ENCODE measurements at regions not wholly inside any gene's neighbourhood (a gene's known extent, or its start where the extent isn't known, plus 50 kb on each side); places are given as distances from the start of the nearest gene placed in this dataset.

DNA sequence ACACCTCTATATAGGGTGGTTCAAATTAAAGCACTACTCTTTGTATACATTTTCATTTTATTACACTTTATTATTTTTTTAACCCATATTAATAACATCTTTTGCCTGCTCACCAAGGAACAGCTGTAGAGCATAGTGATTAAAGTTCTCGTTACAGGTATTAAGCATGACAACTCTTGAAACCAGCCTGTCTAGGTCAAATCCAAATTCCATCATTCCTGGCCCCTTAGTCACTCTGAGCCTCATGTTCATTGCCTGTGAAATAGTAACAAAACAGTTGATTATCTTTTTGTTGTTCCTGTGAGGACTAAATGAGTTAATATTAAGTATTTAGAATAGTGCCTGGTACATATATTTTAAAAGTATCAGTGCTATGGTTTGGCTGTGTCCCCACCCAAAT is 334.5 kb downstream of the RAB38 start:
- Histone ChIP-seq H3K9ac (ENCODE audit: low read length) (no peak overlapping the region), H2AFZ (ENCODE audit: low read depth, low read length) (no peak overlapping the region), H3K27ac (ENCODE audit: low read length, poor library complexity, severe bottlenecking) (no peak overlapping the region), H3K4me2 (ENCODE audit: low read length, poor library complexity, severe bottlenecking) (no peak overlapping the region), H2BK12ac (ENCODE audit: low read length in 2 of 2) (no peak overlapping the region), H3K9me3 (ENCODE audit: control insufficient read depth, low read length) (peaks cover 5% of the 10 kb centered on the region), H4K8ac (ENCODE audit: low read length) (no peak overlapping the region), H2BK15ac (ENCODE audit: low read depth, poor library complexity, severe bottlenecking) (no peak overlapping the region), H3K79me1 (replicated peaks; ENCODE audit: low read length, poor library complexity, severe bottlenecking) (no peaks in the 10 kb centered on the region), H3K36me3 (ENCODE audit: control insufficient read depth in 1 of 2, insufficient read depth in 2 of 2, low read depth in 1 of 2, low read length in 2 of 2) (no peaks in the 10 kb centered on the region), H3K18ac (ENCODE audit: low read depth in 1 of 2, low read length in 2 of 2) (no peak overlapping the region), H3K23ac (ENCODE audit: low read length in 2 of 2) (no peak overlapping the region), H3K4me1 (ENCODE audit: control insufficient read depth, insufficient read depth, low read depth, low read length) (no peaks in the 10 kb centered on the region), H3K4me3 (ENCODE audit: insufficient read depth in 1 of 2, low read depth in 1 of 2, low read length in 2 of 2) (no peak overlapping the region), H3K14ac (ENCODE audit: low read length in 2 of 2) (no peak overlapping the region), H2AK5ac (ENCODE audit: low read length, severe bottlenecking) (no peak overlapping the region), H3K4ac (ENCODE audit: low read depth in 1 of 2, low read length in 2 of 2) (no peak overlapping the region), H3K27me3 (ENCODE audit: control insufficient read depth in 1 of 2, insufficient read depth in 1 of 2, low read length in 2 of 2) (no peaks in the 10 kb centered on the region), H2BK5ac (ENCODE audit: low read depth, low read length, poor library complexity, severe bottlenecking) (no peak overlapping the region), H2BK120ac (ENCODE audit: low read depth, low read length) (no peak overlapping the region), H4K91ac (ENCODE audit: low read length) (no peak overlapping the region)
- WGBS = 57% methylated on average over 1 of the region's 1 CpG
- no peak for DNase-seq

DNA sequence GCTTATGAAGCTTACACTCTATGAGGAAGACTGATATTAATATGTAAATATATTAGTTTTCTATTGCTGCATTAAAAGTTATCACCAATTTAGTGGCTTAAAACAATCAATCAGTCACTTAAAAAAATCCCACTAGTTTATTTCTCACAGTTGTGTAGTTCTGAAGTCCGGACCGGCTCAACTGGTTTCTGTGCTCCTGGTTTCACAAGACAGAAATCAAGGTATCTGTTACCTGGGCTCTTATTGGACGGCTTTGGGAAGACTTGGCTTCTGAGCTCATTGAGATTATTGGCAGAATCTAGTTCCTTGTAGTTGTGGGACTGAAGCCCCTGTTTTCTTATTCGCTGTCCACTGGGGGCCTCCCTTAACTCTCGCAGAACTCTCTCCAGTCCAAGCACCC is 343.0 kb downstream of the RAB38 start:
- H3K9ac ChIP-seq (ENCODE audit: low read length) = no peak overlapping the region
- no peaks in the 10 kb centered on the region for H3K27me3 ChIP-seq (ENCODE audit: control insufficient read depth in 1 of 2, insufficient read depth in 1 of 2, low read length in 2 of 2)
- H3K79me1 ChIP-seq (replicated peaks; ENCODE audit: low read length, poor library complexity, severe bottlenecking) = no peaks in the 10 kb centered on the region
- no peak overlapping the region for H2BK12ac ChIP-seq (ENCODE audit: low read length in 2 of 2)
- no peak overlapping the region for H3K4me3 ChIP-seq (ENCODE audit: insufficient read depth in 1 of 2, low read depth in 1 of 2, low read length in 2 of 2)
- no peak overlapping the region for H3K27ac ChIP-seq (ENCODE audit: low read length, poor library complexity, severe bottlenecking)
- no peak overlapping the region for H3K23ac ChIP-seq (ENCODE audit: low read length in 2 of 2)
- H3K4ac ChIP-seq (ENCODE audit: low read depth in 1 of 2, low read length in 2 of 2) = no peak overlapping the region
- no peak overlapping the region for H3K4me2 ChIP-seq (ENCODE audit: low read length, poor library complexity, severe bottlenecking)
- H3K4me1 ChIP-seq (ENCODE audit: control insufficient read depth, insufficient read depth, low read depth, low read length) = no peaks in the 10 kb centered on the region
- H4K91ac ChIP-seq (ENCODE audit: low read length) = no peak overlapping the region
- no peak overlapping the region for H4K8ac ChIP-seq (ENCODE audit: low read length)
- no peak overlapping the region for H2BK5ac ChIP-seq (ENCODE audit: low read depth, low read length, poor library complexity, severe bottlenecking)
- no peak overlapping the region for H2BK120ac ChIP-seq (ENCODE audit: low read depth, low read length)
- no peaks in the 10 kb centered on the region for H3K36me3 ChIP-seq (ENCODE audit: control insufficient read depth in 1 of 2, insufficient read depth in 2 of 2, low read depth in 1 of 2, low read length in 2 of 2)
- H3K18ac ChIP-seq (ENCODE audit: low read depth in 1 of 2, low read length in 2 of 2) = no peak overlapping the region
- H3K9me3 ChIP-seq (ENCODE audit: control insufficient read depth, low read length) = peaks cover 9% of the 10 kb centered on the region
- WGBS = 83% methylated on average over 5 of the region's 5 CpGs
- DNase-seq = no peak
- no peak overlapping the region for H2AK5ac ChIP-seq (ENCODE audit: low read length, severe bottlenecking)
- no peak overlapping the region for H3K14ac ChIP-seq (ENCODE audit: low read length in 2 of 2)
- H2BK15ac ChIP-seq (ENCODE audit: low read depth, poor library complexity, severe bottlenecking) = no peak overlapping the region
- H2AFZ ChIP-seq (ENCODE audit: low read depth, low read length) = no peak overlapping the region

GRCh38 chr11:87820011-87820410 is 355.2 kb downstream of the RAB38 start:
- H3K4ac ChIP-seq (ENCODE audit: low read depth in 1 of 2, low read length in 2 of 2) = no peak overlapping the region
- H3K9me3 ChIP-seq (ENCODE audit: control insufficient read depth, low read length) = no peaks in the 10 kb centered on the region
- no peak overlapping the region for H2BK120ac ChIP-seq (ENCODE audit: low read depth, low read length)
- no peaks in the 10 kb centered on the region for H3K79me1 ChIP-seq (replicated peaks; ENCODE audit: low read length, poor library complexity, severe bottlenecking)
- no peak overlapping the region for H3K4me2 ChIP-seq (ENCODE audit: low read length, poor library complexity, severe bottlenecking)
- no peaks in the 10 kb centered on the region for H3K36me3 ChIP-seq (ENCODE audit: control insufficient read depth in 1 of 2, insufficient read depth in 2 of 2, low read depth in 1 of 2, low read length in 2 of 2)
- WGBS = 75% methylated on average over 2 of the region's 3 CpGs
- H3K14ac ChIP-seq (ENCODE audit: low read length in 2 of 2) = no peak overlapping the region
- no peak overlapping the region for H3K27ac ChIP-seq (ENCODE audit: low read length, poor library complexity, severe bottlenecking)
- H3K9ac ChIP-seq (ENCODE audit: low read length) = no peak overlapping the region
- no peak overlapping the region for H4K91ac ChIP-seq (ENCODE audit: low read length)
- H2AK5ac ChIP-seq (ENCODE audit: low read length, severe bottlenecking) = no peak overlapping the region
- H4K8ac ChIP-seq (ENCODE audit: low read length) = no peak overlapping the region
- no peaks in the 10 kb centered on the region for H3K4me1 ChIP-seq (ENCODE audit: control insufficient read depth, insufficient read depth, low read depth, low read length)
- H3K18ac ChIP-seq (ENCODE audit: low read depth in 1 of 2, low read length in 2 of 2) = no peak overlapping the region
- H3K4me3 ChIP-seq (ENCODE audit: insufficient read depth in 1 of 2, low read depth in 1 of 2, low read length in 2 of 2) = no peak overlapping the region
- DNase-seq = no peak
- H3K23ac ChIP-seq (ENCODE audit: low read length in 2 of 2) = no peak overlapping the region
- no peak overlapping the region for H2BK12ac ChIP-seq (ENCODE audit: low read length in 2 of 2)
- no peaks in the 10 kb centered on the region for H3K27me3 ChIP-seq (ENCODE audit: control insufficient read depth in 1 of 2, insufficient read depth in 1 of 2, low read length in 2 of 2)
- H2AFZ ChIP-seq (ENCODE audit: low read depth, low read length) = no peak overlapping the region
- no peak overlapping the region for H2BK15ac ChIP-seq (ENCODE audit: low read depth, poor library complexity, severe bottlenecking)
- H2BK5ac ChIP-seq (ENCODE audit: low read depth, low read length, poor library complexity, severe bottlenecking) = no peak overlapping the region

DNA sequence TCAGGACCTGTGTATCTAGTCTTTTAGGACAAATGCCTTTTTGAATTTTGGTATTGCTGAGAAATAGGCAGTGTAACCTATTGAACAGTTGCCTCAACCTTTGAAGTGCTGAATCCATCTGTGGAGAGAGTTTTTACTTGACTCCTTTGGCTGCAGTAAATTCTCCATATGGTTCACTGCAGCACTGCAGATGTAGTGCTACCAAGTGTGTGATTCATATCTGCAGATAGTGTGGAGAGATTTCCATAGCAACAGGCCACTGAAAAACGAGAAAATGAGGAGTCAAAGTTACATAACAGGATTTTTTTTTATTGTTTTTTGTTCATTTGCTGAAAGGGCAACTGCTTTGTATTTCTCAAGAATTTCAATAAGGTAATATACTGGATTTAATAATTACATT is 356.1 kb downstream of the RAB38 start:
- Histone ChIP-seq H2BK5ac (ENCODE audit: low read depth, low read length, poor library complexity, severe bottlenecking) (no peak overlapping the region), H3K18ac (ENCODE audit: low read depth in 1 of 2, low read length in 2 of 2) (no peak overlapping the region), H2AK5ac (ENCODE audit: low read length, severe bottlenecking) (no peak overlapping the region), H3K14ac (ENCODE audit: low read length in 2 of 2) (no peak overlapping the region), H3K36me3 (ENCODE audit: control insufficient read depth in 1 of 2, insufficient read depth in 2 of 2, low read depth in 1 of 2, low read length in 2 of 2) (no peaks in the 10 kb centered on the region), H2BK12ac (ENCODE audit: low read length in 2 of 2) (no peak overlapping the region), H4K91ac (ENCODE audit: low read length) (no peak overlapping the region), H3K9ac (ENCODE audit: low read length) (no peak overlapping the region), H3K27me3 (ENCODE audit: control insufficient read depth in 1 of 2, insufficient read depth in 1 of 2, low read length in 2 of 2) (no peaks in the 10 kb centered on the region), H2BK120ac (ENCODE audit: low read depth, low read length) (no peak overlapping the region), H3K27ac (ENCODE audit: low read length, poor library complexity, severe bottlenecking) (no peak overlapping the region), H3K4me1 (ENCODE audit: control insufficient read depth, insufficient read depth, low read depth, low read length) (no peaks in the 10 kb centered on the region), H3K4me3 (ENCODE audit: insufficient read depth in 1 of 2, low read depth in 1 of 2, low read length in 2 of 2) (no peak overlapping the region), H3K4me2 (ENCODE audit: low read length, poor library complexity, severe bottlenecking) (no peak overlapping the region), H4K8ac (ENCODE audit: low read length) (no peak overlapping the region), H2BK15ac (ENCODE audit: low read depth, poor library complexity, severe bottlenecking) (no peak overlapping the region), H2AFZ (ENCODE audit: low read depth, low read length) (no peak overlapping the region), H3K4ac (ENCODE audit: low read depth in 1 of 2, low read length in 2 of 2) (no peak overlapping the region), H3K9me3 (ENCODE audit: control insufficient read depth, low read length) (no peaks in the 10 kb centered on the region), H3K79me1 (replicated peaks; ENCODE audit: low read length, poor library complexity, severe bottlenecking) (no peaks in the 10 kb centered on the region), H3K23ac (ENCODE audit: low read length in 2 of 2) (no peak overlapping the region)
- DNase-seq = no peak
- 27% methylated on average over 1 of the region's 1 CpG for WGBS
